DOHH2 (cell line): ENCODE measurements at regions not wholly inside any gene's neighbourhood (a gene's known extent, or its start where the extent isn't known, plus 50 kb on each side); places are given as distances from the start of the nearest gene placed in this dataset.

Experiments used
- H3F3A ChIP-seq: fragments of 200-600 bp; sonication (generic), shearing (Covaris generic); 2 replicates; pipeline ENCODE4 v1.6.0; 2016; ENCODE audit warnings: antibody characterized with exemption, mild to moderate bottlenecking; ENCODE audit not compliant: control insufficient read depth, insufficient read depth
- H3K27ac ChIP-seq: fragments of 200-600 bp; sonication (generic); 2 replicates; pipeline ENCODE4 v1.5.1; 2014; ENCODE audit warnings: low read depth, mild to moderate bottlenecking, low read length, moderate library complexity
- H3K27me3 ChIP-seq: fragments of 200-600 bp; sonication (generic); 2 replicates; pipeline ENCODE4 v1.6.1; 2014; ENCODE audit warnings: mild to moderate bottlenecking, low read length, mixed read lengths; ENCODE audit not compliant: control insufficient read depth
- H3K36me3 ChIP-seq: fragments of 200-600 bp; sonication (generic); 2 replicates; pipeline ENCODE4 v1.6.1; 2014; ENCODE audit warnings: mild to moderate bottlenecking, low read length, moderate library complexity, mixed read lengths; ENCODE audit not compliant: control insufficient read depth
- H3K4me1 ChIP-seq: fragments of 200-600 bp; sonication (generic); 2 replicates; pipeline ENCODE4 v1.6.1; 2014; ENCODE audit warnings: mild to moderate bottlenecking, low read length, mixed read lengths; ENCODE audit not compliant: control insufficient read depth
- H3K4me2 ChIP-seq: fragments of 200-600 bp; sonication (generic); 2 replicates; pipeline ENCODE4 v1.6.0; 2014; ENCODE audit warnings: mild to moderate bottlenecking, low read length, moderate library complexity
- H3K4me3 ChIP-seq: fragments of 200-600 bp; sonication (generic); 2 replicates; pipeline ENCODE4 v1.5.1; 2014; ENCODE audit warnings: mild to moderate bottlenecking, low read length, mixed read lengths
- H3K79me2 ChIP-seq: fragments of 200-600 bp; sonication (generic); 2 replicates; pipeline ENCODE4 v1.6.1; 2014; ENCODE audit warnings: mild to moderate bottlenecking, low read length, mixed read lengths; ENCODE audit not compliant: control insufficient read depth
- H3K9me2 ChIP-seq: fragments of 200-600 bp; sonication (generic); replicated peaks from 2 replicates; pipeline ENCODE4 v1.6.1; 2014; ENCODE audit warnings: mild to moderate bottlenecking, low read length, mixed read lengths; ENCODE audit not compliant: control insufficient read depth
- H3K9me3 ChIP-seq: fragments of 200-600 bp; sonication (generic); 2 replicates; pipeline ENCODE4 v1.6.1; 2014; ENCODE audit warnings: antibody characterized with exemption, low read length, mixed read lengths; ENCODE audit not compliant: control insufficient read depth, insufficient read depth
- H4K20me1 ChIP-seq: fragments of 200-600 bp; sonication (generic); 2 replicates; pipeline ENCODE4 v1.6.0; 2014; ENCODE audit warnings: low read depth, mild to moderate bottlenecking, antibody characterized with exemption, low read length, moderate library complexity; ENCODE audit not compliant: control insufficient read depth, insufficient read depth
- EZH2phosphoT487 ChIP-seq: fragments of 200-600 bp; sonication (generic); IDR thresholded peaks from 2 replicates; pipeline ENCODE4 v1.6.1; 2017; ENCODE audit warnings: borderline replicate concordance, mild to moderate bottlenecking, antibody characterized with exemption, low read length, moderate library complexity, mixed read lengths
- TF ChIP-seq, protein P1 (sequence below): fragments of 200-600 bp; sonication (generic); IDR thresholded peaks from one replicate; pipeline ENCODE4 v1.5.1; 2014; ENCODE audit warnings: antibody characterized with exemption, mild to moderate bottlenecking, low read depth, low read length; ENCODE audit not compliant: poor library complexity, severe bottlenecking

- Histone ChIP-seq H3K79me2 (peaks cover 100% of the 10 kb centered on the region), H3K27me3 (no peaks in the 10 kb centered on the region), H3K4me2 (peak overlapping the region; percentile 69), H4K20me1 (peaks cover 7% of the 10 kb centered on the region; the same call in 1 of the 2 replicates), H3K4me3 (peak overlapping the region; percentile 59), H3K9me3 (no peaks in the 10 kb centered on the region), H3K27ac (peak overlapping the region; percentile 74), H3K36me3 (peaks cover 89% of the 10 kb centered on the region), H3K4me1 (peaks cover 100% of the 10 kb centered on the region), H3F3A (peaks cover 19% of the 10 kb centered on the region), H3K9me2 (no peaks in the 10 kb centered on the region)
- TF ChIP-seq EZH2phosphoT487, result no peak
- TF ChIP-seq, protein P1, sequence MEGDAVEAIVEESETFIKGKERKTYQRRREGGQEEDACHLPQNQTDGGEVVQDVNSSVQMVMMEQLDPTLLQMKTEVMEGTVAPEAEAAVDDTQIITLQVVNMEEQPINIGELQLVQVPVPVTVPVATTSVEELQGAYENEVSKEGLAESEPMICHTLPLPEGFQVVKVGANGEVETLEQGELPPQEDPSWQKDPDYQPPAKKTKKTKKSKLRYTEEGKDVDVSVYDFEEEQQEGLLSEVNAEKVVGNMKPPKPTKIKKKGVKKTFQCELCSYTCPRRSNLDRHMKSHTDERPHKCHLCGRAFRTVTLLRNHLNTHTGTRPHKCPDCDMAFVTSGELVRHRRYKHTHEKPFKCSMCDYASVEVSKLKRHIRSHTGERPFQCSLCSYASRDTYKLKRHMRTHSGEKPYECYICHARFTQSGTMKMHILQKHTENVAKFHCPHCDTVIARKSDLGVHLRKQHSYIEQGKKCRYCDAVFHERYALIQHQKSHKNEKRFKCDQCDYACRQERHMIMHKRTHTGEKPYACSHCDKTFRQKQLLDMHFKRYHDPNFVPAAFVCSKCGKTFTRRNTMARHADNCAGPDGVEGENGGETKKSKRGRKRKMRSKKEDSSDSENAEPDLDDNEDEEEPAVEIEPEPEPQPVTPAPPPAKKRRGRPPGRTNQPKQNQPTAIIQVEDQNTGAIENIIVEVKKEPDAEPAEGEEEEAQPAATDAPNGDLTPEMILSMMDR, result no peak
Measured at GRCh38 chr9:110148891-110149290, 59.1 kb downstream of the C9orf152 start.
